Uterus (tissue), 3 donors: ENCODE measurements at regions not wholly inside any gene's neighbourhood (a gene's known extent, or its start where the extent isn't known, plus 50 kb on each side); places are given as distances from the start of the nearest gene placed in this dataset.

ENCODE experiments used
- DNase-seq, 2 donors: peaks; one replicate each; pipeline ENCODE4 v3.0.0-alpha.2; 2019 to 2020
- H3K27ac ChIP-seq, 2 donors: fragments of 200-600 bp; sonication (generic); 1 replicate in 1 of 2; 2 replicates in 1 of 2; pipeline ENCODE4 v1.5.1; 2016 to 2018
- H3K27me3 ChIP-seq, 2 donors: fragments of 200-600 bp; sonication (generic); one replicate each; pipeline ENCODE4 v1.5.1; 2018 to 2019; ENCODE audit warnings: control low read depth in 1 of 2
- H3K36me3 ChIP-seq, 2 donors: fragments of 200-600 bp; sonication (generic); one replicate each; pipeline ENCODE4 v1.5.1; 2019; ENCODE audit warnings: control low read depth in 1 of 2
- H3K4me1 ChIP-seq, 2 donors: fragments of 200-600 bp; sonication (generic); one replicate each; pipeline ENCODE4 v1.5.1; 2018 to 2019; ENCODE audit warnings: control low read depth in 1 of 2
- H3K4me3 ChIP-seq, 2 donors: fragments of 200-600 bp; sonication (generic); 1 replicate in 1 of 2; 2 replicates in 1 of 2; pipeline ENCODE4 v1.5.1; 2018 to 2019; ENCODE audit warnings: mild to moderate bottlenecking in 1 of 2
- H3K9me3 ChIP-seq, 2 donors: fragments of 200-600 bp; sonication (generic); one replicate each; pipeline ENCODE4 v1.5.1; 2019; ENCODE audit warnings: control low read depth in 1 of 2
- POLR2A ChIP-seq, 2 donors: fragments of 450-650 bp; IDR thresholded peaks; one replicate each; pipeline ENCODE4 v1.6.1; 2016; ENCODE audit warnings: antibody characterized with exemption in 2 of 2, mild to moderate bottlenecking in 1 of 2, moderate library complexity in 1 of 2
- intact Hi-C: fragments of 100-400 bp; cut with DNase I; formaldehyde crosslinking; loops from one replicate; pipeline ENCODE4 v1.15.1; 2023; ENCODE audit warnings: low total_unique reads
- TF ChIP-seq, protein P1 (sequence below), 4 experiments: fragments of 200-600 bp in 2 of 4; fragments of 450-650 bp in 2 of 4; sonication (generic) in 2 of 4; IDR thresholded peaks; one replicate each; pipeline ENCODE4 v1.5.1; 2016 to 2019; ENCODE audit warnings: antibody characterized with exemption in 4 of 4, mild to moderate bottlenecking in 2 of 4, moderate library complexity in 1 of 4
- donor health status: DM: yes; HTN: yes; CAD: no.

DNA sequence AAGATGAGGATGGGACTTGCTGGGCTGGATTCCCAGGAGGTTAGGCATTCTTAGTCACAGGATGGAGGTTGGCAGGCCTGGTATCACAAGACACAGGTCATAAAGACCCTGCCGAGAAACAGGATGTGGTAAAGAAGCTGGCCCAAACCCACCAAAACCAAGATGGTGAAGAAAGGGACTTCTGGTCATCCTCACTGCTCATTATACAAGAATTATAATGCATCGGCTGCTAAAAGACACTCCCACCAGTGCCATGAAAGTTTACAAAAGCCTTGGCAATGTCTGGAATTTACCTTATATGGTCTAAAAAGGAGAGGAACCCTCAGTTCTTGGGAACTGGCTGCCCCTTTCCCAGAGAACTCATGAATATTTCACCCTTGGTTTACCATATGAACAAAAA, 345.5 kb upstream of the POM121L12 start:
- Histone ChIP-seq H3K27me3 (no peaks in the 10 kb centered on the region), H3K36me3 (no peaks in the 10 kb centered on the region), H3K27ac (no peak overlapping the region), H3K9me3 (no peaks in the 10 kb centered on the region), H3K4me3 (no peak overlapping the region), H3K4me1 (no peaks in the 10 kb centered on the region)
- DNase-seq, result no peak
- intact Hi-C loops, result no loop called here
- TF ChIP-seq, protein P1, sequence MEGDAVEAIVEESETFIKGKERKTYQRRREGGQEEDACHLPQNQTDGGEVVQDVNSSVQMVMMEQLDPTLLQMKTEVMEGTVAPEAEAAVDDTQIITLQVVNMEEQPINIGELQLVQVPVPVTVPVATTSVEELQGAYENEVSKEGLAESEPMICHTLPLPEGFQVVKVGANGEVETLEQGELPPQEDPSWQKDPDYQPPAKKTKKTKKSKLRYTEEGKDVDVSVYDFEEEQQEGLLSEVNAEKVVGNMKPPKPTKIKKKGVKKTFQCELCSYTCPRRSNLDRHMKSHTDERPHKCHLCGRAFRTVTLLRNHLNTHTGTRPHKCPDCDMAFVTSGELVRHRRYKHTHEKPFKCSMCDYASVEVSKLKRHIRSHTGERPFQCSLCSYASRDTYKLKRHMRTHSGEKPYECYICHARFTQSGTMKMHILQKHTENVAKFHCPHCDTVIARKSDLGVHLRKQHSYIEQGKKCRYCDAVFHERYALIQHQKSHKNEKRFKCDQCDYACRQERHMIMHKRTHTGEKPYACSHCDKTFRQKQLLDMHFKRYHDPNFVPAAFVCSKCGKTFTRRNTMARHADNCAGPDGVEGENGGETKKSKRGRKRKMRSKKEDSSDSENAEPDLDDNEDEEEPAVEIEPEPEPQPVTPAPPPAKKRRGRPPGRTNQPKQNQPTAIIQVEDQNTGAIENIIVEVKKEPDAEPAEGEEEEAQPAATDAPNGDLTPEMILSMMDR (IDR thresholded peaks at IDR 0.05), result no peak
- no peak for TF ChIP-seq POLR2A (IDR thresholded peaks at IDR 0.05)

DNA sequence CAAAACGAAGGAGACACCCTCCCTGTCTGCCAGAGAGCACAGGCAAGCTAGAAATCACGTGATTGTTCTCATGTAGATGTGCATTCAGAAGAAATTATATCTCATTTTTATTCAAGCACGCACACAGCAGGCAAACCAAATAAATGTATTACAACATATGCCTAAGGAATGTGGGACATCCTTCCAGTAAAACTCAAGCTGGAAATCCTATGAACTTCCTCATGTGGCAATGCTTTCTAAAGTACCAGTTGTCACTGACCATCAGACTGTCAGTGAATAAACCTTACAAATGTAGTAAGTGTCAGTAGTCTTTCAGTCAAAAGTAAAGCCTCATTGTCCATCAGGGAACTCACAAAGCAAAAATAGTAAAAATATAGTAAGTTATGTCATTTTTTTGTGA, 350.1 kb upstream of the POM121L12 start:
- Histone ChIP-seq H3K4me1 (no peaks in the 10 kb centered on the region), H3K4me3 (no peak overlapping the region), H3K27ac (no peak overlapping the region), H3K9me3 (no peaks in the 10 kb centered on the region), H3K27me3 (no peaks in the 10 kb centered on the region), H3K36me3 (no peaks in the 10 kb centered on the region)
- TF ChIP-seq, protein P1 (IDR thresholded peaks at IDR 0.05), result no peak
- TF ChIP-seq POLR2A (IDR thresholded peaks at IDR 0.05), result no peak
- intact Hi-C loops, result no loop called here
- DNase-seq, result no peak

- no peaks in the 10 kb centered on the region for H3K4me1 ChIP-seq
- intact Hi-C loops, result no loop called here
- no peak for DNase-seq
- no peak overlapping the region for H3K27ac ChIP-seq
- no peaks in the 10 kb centered on the region for H3K27me3 ChIP-seq
- no peaks in the 10 kb centered on the region for H3K36me3 ChIP-seq
- no peak overlapping the region for H3K4me3 ChIP-seq
- TF ChIP-seq, protein P1 (IDR thresholded peaks at IDR 0.05), result no peak
- TF ChIP-seq POLR2A (IDR thresholded peaks at IDR 0.05), result no peak
- no peaks in the 10 kb centered on the region for H3K9me3 ChIP-seq
Measured at GRCh38 chr7:52684388-52684787, 351.0 kb upstream of the POM121L12 start.

- no peaks in the 10 kb centered on the region for H3K27me3 ChIP-seq
- H3K36me3 ChIP-seq, result no peaks in the 10 kb centered on the region
- intact Hi-C loops, result no loop called here
- H3K4me3 ChIP-seq, result no peak overlapping the region
- H3K27ac ChIP-seq, result no peak overlapping the region
- H3K9me3 ChIP-seq, result no peaks in the 10 kb centered on the region
- DNase-seq, result no peak
- no peak for TF ChIP-seq POLR2A (IDR thresholded peaks at IDR 0.05)
- TF ChIP-seq, protein P1 (IDR thresholded peaks at IDR 0.05), result no peak
- H3K4me1 ChIP-seq, result no peaks in the 10 kb centered on the region
Measured at GRCh38 chr7:52682993-52683392, 352.4 kb upstream of the POM121L12 start.

DNA sequence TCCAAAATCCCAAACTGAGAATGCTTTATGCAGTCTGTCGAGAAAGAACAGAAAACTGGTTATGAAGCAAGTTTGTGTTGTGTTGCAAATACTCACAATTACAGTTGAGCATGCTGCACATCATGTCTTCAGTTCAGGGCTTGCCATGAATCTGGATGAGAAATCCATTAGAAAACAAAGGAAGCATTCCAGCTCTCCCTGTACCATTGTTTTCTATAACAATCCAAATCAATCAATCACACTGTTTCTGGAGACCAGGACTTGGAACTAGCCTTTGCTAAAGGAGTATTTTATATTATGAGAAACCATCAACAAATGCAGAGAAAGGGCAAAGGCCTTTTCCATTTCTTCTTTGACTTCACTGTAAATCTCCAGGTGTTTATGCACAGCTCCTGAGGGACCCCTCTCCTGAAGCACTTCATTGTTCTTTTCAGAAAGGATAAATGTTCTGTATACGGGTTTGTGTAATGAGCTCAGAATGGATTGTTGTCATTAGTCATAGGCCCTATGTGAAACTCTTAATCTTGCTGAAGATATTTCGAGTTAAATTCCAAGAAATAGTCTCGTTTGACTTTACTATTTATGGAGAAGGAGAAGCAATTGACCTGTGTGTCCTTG, 364.7 kb upstream of the POM121L12 start:
- H3K36me3 ChIP-seq, result no peaks in the 10 kb centered on the region
- intact Hi-C loops, result no loop called here
- TF ChIP-seq POLR2A (IDR thresholded peaks at IDR 0.05), result no peak
- TF ChIP-seq, protein P1 (IDR thresholded peaks at IDR 0.05), result no peak
- no peaks in the 10 kb centered on the region for H3K9me3 ChIP-seq
- no peak overlapping the region for H3K4me3 ChIP-seq
- no peaks in the 10 kb centered on the region for H3K4me1 ChIP-seq
- no peak for DNase-seq
- H3K27me3 ChIP-seq, result no peaks in the 10 kb centered on the region
- H3K27ac ChIP-seq, result no peak overlapping the region
